ENCODE measurements at regions not wholly inside any gene's neighbourhood (a gene's known extent, or its start where the extent isn't known, plus 50 kb on each side); places are given as distances from the start of the nearest gene placed in this dataset.

GRCh38 chr1:58367217-58367616 is 179.3 kb downstream of the OMA1 start:
- no peak for DNase-seq (ENCODE audit: low spot score)

GRCh38 chr1:58365328-58365727 is 181.2 kb downstream of the OMA1 start:
- DNase-seq (ENCODE audit: low spot score): no peak

- no peak for DNase-seq (ENCODE audit: low spot score)
Observed at GRCh38 chr1:58363585-58363984, 182.9 kb downstream of the OMA1 start.

GRCh38 chr1:58361134-58361533 is 185.4 kb downstream of the OMA1 start:
- no peak for DNase-seq (ENCODE audit: low spot score)

GRCh38 chr1:58358346-58358745 is 188.2 kb downstream of the OMA1 start:
- peak; percentile 21 for DNase-seq (ENCODE audit: low spot score)

- no peak for DNase-seq (ENCODE audit: low spot score)
Observed at GRCh38 chr1:58356402-58356801, 190.1 kb downstream of the OMA1 start.

- DNase-seq (ENCODE audit: low spot score): no peak
Observed at GRCh38 chr1:58353168-58353567, 193.4 kb downstream of the OMA1 start.

- DNase-seq (ENCODE audit: low spot score): no peak
Observed at GRCh38 chr1:58352476-58353092, 193.9 kb downstream of the OMA1 start.

- DNase-seq (ENCODE audit: low spot score): no peak
Observed at GRCh38 chr1:58346036-58346355, 200.5 kb downstream of the OMA1 start.

GRCh38 chr1:58345215-58346035 is 201.1 kb downstream of the OMA1 start:
- DNase-seq (ENCODE audit: low spot score): no peak

- DNase-seq (ENCODE audit: low spot score): no peak
Observed at GRCh38 chr1:58340185-58340584, 206.3 kb downstream of the OMA1 start.

- DNase-seq (ENCODE audit: low spot score): no peak
Observed at GRCh38 chr1:58338081-58338480, 208.4 kb downstream of the OMA1 start.

GRCh38 chr1:58333511-58333910 is 213.0 kb downstream of the OMA1 start:
- DNase-seq (ENCODE audit: low spot score): no peak

- no peak for DNase-seq (ENCODE audit: low spot score)
Observed at GRCh38 chr1:58331156-58331555, 215.4 kb downstream of the OMA1 start.

GRCh38 chr1:58325866-58326265 is 220.7 kb downstream of the OMA1 start:
- DNase-seq (ENCODE audit: low spot score): no peak

- DNase-seq (ENCODE audit: low spot score): no peak
Observed at GRCh38 chr1:58324558-58324957, 222.0 kb downstream of the OMA1 start.

- no peak for DNase-seq (ENCODE audit: low spot score)
Observed at GRCh38 chr1:58318157-58319005, 228.1 kb downstream of the OMA1 start.

- DNase-seq (ENCODE audit: low spot score): no peak
Observed at GRCh38 chr1:58317694-58318093, 228.8 kb downstream of the OMA1 start.

GRCh38 chr1:58317086-58317485 is 229.4 kb downstream of the OMA1 start:
- no peak for DNase-seq (ENCODE audit: low spot score)

- no peak for DNase-seq (ENCODE audit: low spot score)
Observed at GRCh38 chr1:58316141-58316540, 230.4 kb downstream of the OMA1 start.

- no peak for DNase-seq (ENCODE audit: low spot score)
Observed at GRCh38 chr1:58312971-58313563, 233.5 kb downstream of the OMA1 start.

GRCh38 chr1:58312461-58312860 is 234.1 kb downstream of the OMA1 start:
- no peak for DNase-seq (ENCODE audit: low spot score)
